ENCODE measurements at regions not wholly inside any gene's neighbourhood (a gene's known extent, or its start where the extent isn't known, plus 50 kb on each side); places are given as distances from the start of the nearest gene placed in this dataset.

DNA sequence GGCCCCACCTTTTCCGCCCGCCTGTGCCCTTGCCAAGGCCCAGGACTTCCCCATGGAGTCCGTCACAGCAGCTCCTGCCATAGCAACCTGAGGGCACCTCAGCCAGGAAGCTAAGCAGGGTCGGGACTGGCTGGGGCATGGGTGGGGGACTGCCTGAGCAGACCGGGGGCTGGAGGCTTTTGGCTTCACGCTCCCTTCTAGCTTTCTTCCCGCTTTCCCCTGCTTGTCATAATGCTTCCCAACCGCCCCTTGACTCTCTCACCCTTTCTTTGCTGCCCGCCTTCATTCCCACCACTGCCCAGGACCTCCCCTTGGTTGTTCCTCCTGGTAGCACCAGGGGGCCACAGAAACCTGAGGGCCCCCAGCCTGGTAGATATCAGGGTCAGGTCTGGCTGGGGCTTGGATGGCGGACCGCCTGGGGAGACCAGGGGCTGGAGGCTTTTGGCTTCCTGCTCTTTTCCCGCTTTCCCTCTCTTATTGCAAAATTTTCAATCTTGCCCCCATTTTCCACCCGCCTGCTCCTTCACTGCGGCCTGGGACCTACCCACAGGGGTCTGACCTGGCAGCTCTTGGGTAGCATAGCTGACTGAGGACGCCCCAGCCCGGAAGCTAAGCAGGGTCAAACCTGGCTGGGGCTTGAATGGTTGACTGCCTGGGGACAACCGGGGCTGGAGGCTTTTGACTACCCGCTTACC, 2287.7 kb downstream of the TP53TG3F start:
- TF ChIP-seq CTCF (optimal IDR thresholded peaks at IDR 0.05 in 1 of 3, IDR thresholded peaks at IDR 0.05 in 1 of 3, conservative IDR thresholded peaks at IDR 0.05 in 1 of 3; ENCODE audit: extremely low read depth in 1 of 3, insufficient read depth in 2 of 3, low read length in 3 of 3) (no peak), EZH2 (IDR thresholded peaks at IDR 0.05; ENCODE audit: low read length) (no peak)

All from keratinocyte (primary cell).